ENCODE measurements at regions not wholly inside any gene's neighbourhood (a gene's known extent, or its start where the extent isn't known, plus 50 kb on each side); places are given as distances from the start of the nearest gene placed in this dataset.
"Not testable (repeated sequence)": the region's sequence is repeated elsewhere in the genome, so short reads cannot be mapped to it uniquely, and the experiment has no call there.

- TF ChIP-seq CTCF (IDR thresholded peaks at IDR 0.05), result no peak
- TF ChIP-seq POLR2A (IDR thresholded peaks at IDR 0.05), result no peak
- no peak for TF ChIP-seq EP300 (IDR thresholded peaks at IDR 0.05)
- WGBS, 2 donors, result 71 to 73% methylated on average over 1 of the region's 1 CpG
- H3K27me3 ChIP-seq, result no peaks in the 10 kb centered on the region
- no peak overlapping the region for H3K27ac ChIP-seq
- H3K4me3 ChIP-seq, result no peak overlapping the region
- no peak for DNase-seq (ENCODE audit: low spot score in 2 of 2)
- no peaks in the 10 kb centered on the region for H3K36me3 ChIP-seq
- no peaks in the 10 kb centered on the region for H3K9me3 ChIP-seq
- H3K4me1 ChIP-seq, result no peaks in the 10 kb centered on the region
These were observed 161.4 kb downstream of the PRL start for GRCh38 chr6:22135395-22135794.

GRCh38 chr6:22140736-22141135 lies 156.1 kb downstream of the PRL start:
- not testable (repeated sequence) for H3K27me3 ChIP-seq; H3K27ac ChIP-seq; DNase-seq (ENCODE audit: low spot score in 2 of 2); H3K4me3 ChIP-seq; H3K36me3 ChIP-seq; H3K9me3 ChIP-seq
- 81 to 88% methylated on average over 10 of the region's 10 CpGs for WGBS, 2 donors
- peaks cover 0 to 14% (median 1%) of the 10 kb centered on the region in 4 donors for H3K4me1 ChIP-seq

- H3K9me3 ChIP-seq, result no peaks in the 10 kb centered on the region
- no peak overlapping the region for H3K27ac ChIP-seq
- H3K36me3 ChIP-seq, result no peaks in the 10 kb centered on the region
- H3K4me1 ChIP-seq, result peaks cover 0 to 19% (median 3%) of the 10 kb centered on the region in 4 donors
- WGBS, 2 donors, result 36 to 42% methylated on average over 5 of the region's 5 CpGs
- no peak overlapping the region for H3K4me3 ChIP-seq
- DNase-seq (ENCODE audit: low spot score in 2 of 2), result no peak
- no peaks in the 10 kb centered on the region for H3K27me3 ChIP-seq
- no peak for TF ChIP-seq POLR2A (IDR thresholded peaks at IDR 0.05)
- no peak for TF ChIP-seq EP300 (IDR thresholded peaks at IDR 0.05)
- no peak for TF ChIP-seq CTCF (IDR thresholded peaks at IDR 0.05)
These were observed 155.5 kb downstream of the PRL start for GRCh38 chr6:22141241-22141745.

- Histone ChIP-seq H3K36me3 (no peaks in the 10 kb centered on the region), H3K27ac (no peak overlapping the region), H3K4me3 (no peak overlapping the region), H3K27me3 (no peaks in the 10 kb centered on the region), H3K9me3 (no peaks in the 10 kb centered on the region), H3K4me1 (peaks cover 0 to 33% (median 11%) of the 10 kb centered on the region in 4 donors)
- DNase-seq (ENCODE audit: low spot score in 2 of 2), result no peak
- TF ChIP-seq EP300 (IDR thresholded peaks at IDR 0.05), result no peak
- WGBS, 2 donors, result 75 to 78% methylated on average over 7 of the region's 7 CpGs
These were observed 154.0 kb downstream of the PRL start for GRCh38 chr6:22142856-22143255.

GRCh38 chr6:22145376-22145775 lies 151.5 kb downstream of the PRL start:
- H3K36me3 ChIP-seq, result no peaks in the 10 kb centered on the region
- no peaks in the 10 kb centered on the region for H3K27me3 ChIP-seq
- 40 to 41% methylated on average over 3 of the region's 3 CpGs for WGBS, 2 donors
- no peak overlapping the region for H3K27ac ChIP-seq
- no peak for TF ChIP-seq POLR2A (IDR thresholded peaks at IDR 0.05)
- TF ChIP-seq CTCF (IDR thresholded peaks at IDR 0.05), result no peak
- TF ChIP-seq EP300 (IDR thresholded peaks at IDR 0.05), result no peak
- DNase-seq (ENCODE audit: low spot score in 2 of 2), result no peak
- peaks cover 0 to 58% (median 26%) of the 10 kb centered on the region in 4 donors for H3K4me1 ChIP-seq
- H3K4me3 ChIP-seq, result no peak overlapping the region
- H3K9me3 ChIP-seq, result no peaks in the 10 kb centered on the region

GRCh38 chr6:22145823-22146677 lies 150.8 kb downstream of the PRL start:
- Histone ChIP-seq H3K9me3 (no peaks in the 10 kb centered on the region), H3K36me3 (no peaks in the 10 kb centered on the region), H3K4me1 (peaks cover 0 to 57% (median 26%) of the 10 kb centered on the region in 4 donors), H3K27ac (no peak overlapping the region), H3K4me3 (peak overlapping the region in 2 of 4 donors; percentile 4 to 30), H3K27me3 (no peaks in the 10 kb centered on the region)
- DNase-seq (ENCODE audit: low spot score in 2 of 2), result peak in 1 of 2 donors; percentile 9
- 40 to 51% methylated on average over 15 of the region's 15 CpGs for WGBS, 2 donors
- TF ChIP-seq EP300 (IDR thresholded peaks at IDR 0.05) (peak in 1 of 2 donors; percentile 10), POLR2A (IDR thresholded peaks at IDR 0.05) (no peak), CTCF (IDR thresholded peaks at IDR 0.05) (peak in 2 of 5 experiments; percentile 34 to 46)
